MV-4-11 (cell line): ENCODE measurements at regions not wholly inside any gene's neighbourhood (a gene's known extent, or its start where the extent isn't known, plus 50 kb on each side); places are given as distances from the start of the nearest gene placed in this dataset.
"Not testable (repeated sequence)": the region's sequence is repeated elsewhere in the genome, so short reads cannot be mapped to it uniquely, and the experiment has no call there.

Experiments used
- DNase-seq: peaks from one replicate; lab custom pipeline; 2025; lab: John Stamatoyannopoulos, UW

GRCh38 chr12:76971216-76971879, 92.5 kb upstream of the CSRP2 start:
- DNase-seq, result peak; percentile 3

GRCh38 chr12:76967181-76967885, 88.5 kb upstream of the CSRP2 start:
- no peak for DNase-seq

- no peak for DNase-seq
Measured at GRCh38 chr12:76964784-76965571, 86.2 kb upstream of the CSRP2 start.

GRCh38 chr12:76962099-76962498, 83.3 kb upstream of the CSRP2 start:
- no peak for DNase-seq

GRCh38 chr12:76957301-76957700, 78.5 kb upstream of the CSRP2 start:
- no peak for DNase-seq

GRCh38 chr12:76952995-76953394, 74.2 kb upstream of the CSRP2 start:
- no peak for DNase-seq

GRCh38 chr12:76948879-76949278, 70.1 kb upstream of the CSRP2 start:
- DNase-seq, result no peak

GRCh38 chr12:76947304-76947703, 68.5 kb upstream of the CSRP2 start:
- no peak for DNase-seq

GRCh38 chr12:76946446-76946845, 67.6 kb upstream of the CSRP2 start:
- no peak for DNase-seq

- DNase-seq, result no peak
Measured at GRCh38 chr12:76945867-76946266, 67.0 kb upstream of the CSRP2 start.

- no peak for DNase-seq
Measured at GRCh38 chr12:76944892-76945291, 66.1 kb upstream of the CSRP2 start.

- no peak for DNase-seq
Measured at GRCh38 chr12:76943008-76943407, 64.2 kb upstream of the CSRP2 start.

- DNase-seq, result no peak
Measured at GRCh38 chr12:76942267-76942666, 63.4 kb upstream of the CSRP2 start.

GRCh38 chr12:76940671-76941445, 62.0 kb upstream of the CSRP2 start:
- DNase-seq, result no peak

- DNase-seq, result no peak
Measured at GRCh38 chr12:76939701-76940100, 60.9 kb upstream of the CSRP2 start.

GRCh38 chr12:76936275-76937193, 57.7 kb upstream of the CSRP2 start:
- DNase-seq, result no peak

GRCh38 chr12:76933392-76933791, 54.6 kb upstream of the CSRP2 start:
- DNase-seq, result not testable (repeated sequence)

GRCh38 chr12:76929499-76929898, 50.7 kb upstream of the CSRP2 start:
- DNase-seq, result no peak
